Activated gamma-delta T cell treated with Interleukin-2 at 50 U/mL for 16 hours (primary cell): ENCODE measurements at regions not wholly inside any gene's neighbourhood (a gene's known extent, or its start where the extent isn't known, plus 50 kb on each side); places are given as distances from the start of the nearest gene placed in this dataset.

Experiments used
- DNase-seq: peaks from one replicate; pipeline ENCODE4 v3.0.0-alpha.2; 2020

GRCh38 chr1:98103617-98104285 is 182.9 kb upstream of the DPYD start:
- DNase-seq: no peak

GRCh38 chr1:98102345-98103030 is 181.7 kb upstream of the DPYD start:
- no peak for DNase-seq

DNA sequence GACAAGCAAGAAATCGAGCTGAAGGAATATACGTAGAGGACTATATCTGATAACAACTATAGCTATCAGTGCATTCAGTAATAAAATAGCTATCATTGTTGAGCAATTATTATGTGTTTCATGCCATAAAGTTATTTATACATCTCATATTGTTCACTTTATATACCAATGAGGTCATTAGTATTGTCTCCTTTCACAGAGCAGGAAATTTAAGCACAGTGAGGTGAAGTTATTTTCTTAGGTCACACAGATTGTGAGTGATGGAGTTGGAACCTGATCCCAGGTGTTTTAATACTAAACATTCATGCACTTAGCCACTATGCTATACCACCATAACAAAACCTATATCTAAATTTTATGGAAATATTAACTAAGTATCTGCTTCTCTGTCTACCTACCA is 180.5 kb upstream of the DPYD start:
- DNase-seq: no peak

GRCh38 chr1:98099501-98099900 is 178.7 kb upstream of the DPYD start:
- no peak for DNase-seq

- DNase-seq: no peak
Observed at GRCh38 chr1:98098473-98098872, 177.6 kb upstream of the DPYD start.

DNA sequence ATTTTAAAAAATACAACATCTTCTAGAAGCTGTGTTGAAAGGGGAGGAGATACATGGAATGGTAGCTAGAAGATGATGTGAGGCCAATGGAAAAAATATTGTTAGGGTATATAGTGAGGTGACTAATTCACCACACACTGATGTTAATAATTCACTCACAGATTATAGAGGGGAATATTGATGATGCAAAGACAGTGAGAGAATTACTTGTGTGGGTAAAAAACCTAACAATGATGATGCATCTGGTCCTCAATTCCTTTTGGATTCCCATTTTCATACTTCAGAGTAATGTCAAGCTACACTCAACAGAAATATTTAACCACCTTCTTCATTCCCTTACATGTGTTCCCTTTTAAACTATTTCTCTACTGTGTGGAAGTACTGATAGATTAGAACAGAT is 169.5 kb upstream of the DPYD start:
- no peak for DNase-seq

GRCh38 chr1:98088381-98088780 is 167.5 kb upstream of the DPYD start:
- no peak for DNase-seq

DNA sequence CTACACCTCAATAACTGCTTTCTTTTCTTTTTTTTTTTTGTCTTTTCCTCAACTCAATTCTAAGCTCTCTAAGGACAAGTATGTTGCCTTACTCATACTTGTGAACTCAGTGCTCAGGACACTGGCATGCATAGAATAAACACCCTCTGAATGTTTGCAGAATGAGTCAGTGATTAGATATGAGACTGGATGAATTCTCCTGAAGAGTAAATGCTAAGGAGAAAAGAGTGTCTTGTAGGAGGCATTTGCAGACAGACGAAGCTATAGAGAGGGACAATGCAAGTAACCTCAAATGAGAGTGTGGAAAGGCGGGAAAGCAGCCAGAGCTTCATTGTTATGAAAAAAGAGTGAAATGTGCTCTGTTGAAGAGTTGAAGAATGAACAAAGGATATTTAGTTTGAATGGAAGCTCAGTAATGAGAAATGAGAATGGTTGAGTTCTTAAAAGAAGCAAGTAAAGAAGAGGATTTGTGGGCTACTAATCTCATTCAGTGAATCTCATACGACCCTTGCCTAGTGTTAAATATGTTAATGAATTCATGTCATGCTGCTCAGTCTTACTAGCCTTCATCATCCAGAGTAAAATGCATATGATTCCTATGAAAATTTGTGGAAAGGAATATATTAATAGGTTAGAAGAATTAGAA is 166.1 kb upstream of the DPYD start:
- no peak for DNase-seq

DNA sequence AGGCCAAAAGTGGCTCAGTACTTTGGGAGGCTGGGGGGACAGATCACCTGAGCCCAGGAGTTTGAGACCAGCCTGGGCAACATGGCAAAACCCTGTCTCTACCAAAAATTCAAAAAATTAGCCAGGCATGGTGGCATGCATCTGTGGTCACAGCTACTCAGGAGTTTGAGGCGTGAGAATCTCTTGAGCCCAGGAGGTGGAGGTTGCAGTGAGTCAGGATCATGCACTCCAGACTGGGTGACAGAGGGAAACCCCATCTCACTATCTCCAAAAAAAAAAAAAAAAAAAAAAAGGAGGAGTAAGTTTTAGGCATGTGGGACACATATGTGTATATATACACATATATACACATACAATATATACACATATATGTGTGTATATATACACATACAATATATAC is 165.3 kb upstream of the DPYD start:
- no peak for DNase-seq

GRCh38 chr1:98084188-98084587 is 163.4 kb upstream of the DPYD start:
- no peak for DNase-seq

DNA sequence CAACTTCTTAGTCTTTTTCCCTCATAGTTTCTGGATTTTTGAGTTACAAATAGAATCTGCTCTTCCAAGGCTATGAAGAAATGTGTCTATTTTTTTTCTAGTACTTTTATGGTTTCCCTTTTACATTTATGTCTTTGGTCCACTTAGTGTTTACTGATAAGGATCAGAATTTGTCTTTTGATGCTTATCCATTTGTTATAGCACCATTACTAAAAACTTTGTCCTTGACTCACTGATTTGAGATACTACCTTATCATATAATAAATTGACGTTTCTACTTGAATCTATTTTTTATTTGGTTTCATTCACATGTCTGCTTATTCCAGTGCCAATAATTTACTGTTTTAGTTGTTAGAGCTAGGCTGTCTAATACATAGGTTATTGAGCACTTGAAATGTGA is 161.1 kb upstream of the DPYD start:
- no peak for DNase-seq

GRCh38 chr1:98078596-98078995 is 157.8 kb upstream of the DPYD start:
- no peak for DNase-seq

- no peak for DNase-seq
Observed at GRCh38 chr1:98077691-98078090, 156.9 kb upstream of the DPYD start.

GRCh38 chr1:98075626-98076025 is 154.8 kb upstream of the DPYD start:
- no peak for DNase-seq

DNA sequence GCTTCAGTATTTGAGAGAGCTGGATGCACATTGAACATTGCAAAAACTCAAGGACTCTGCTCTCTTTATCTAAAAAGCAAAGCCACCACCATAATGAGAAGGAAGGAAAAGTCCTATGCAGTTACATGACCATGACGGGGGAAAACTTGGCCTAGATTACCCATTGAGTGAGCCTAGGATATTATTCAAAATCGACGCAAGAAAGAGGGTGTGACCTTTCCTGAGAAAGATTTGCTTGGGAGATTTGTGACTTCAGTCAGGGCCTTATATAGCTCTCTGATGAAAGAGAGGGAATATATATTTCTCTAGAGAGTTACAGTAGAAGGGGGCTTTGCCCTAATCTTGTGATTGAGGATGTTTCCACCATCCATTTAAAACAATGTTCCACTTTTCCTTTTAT is 153.0 kb upstream of the DPYD start:
- DNase-seq: no peak

GRCh38 chr1:98073106-98073505 is 152.3 kb upstream of the DPYD start:
- no peak for DNase-seq

DNA sequence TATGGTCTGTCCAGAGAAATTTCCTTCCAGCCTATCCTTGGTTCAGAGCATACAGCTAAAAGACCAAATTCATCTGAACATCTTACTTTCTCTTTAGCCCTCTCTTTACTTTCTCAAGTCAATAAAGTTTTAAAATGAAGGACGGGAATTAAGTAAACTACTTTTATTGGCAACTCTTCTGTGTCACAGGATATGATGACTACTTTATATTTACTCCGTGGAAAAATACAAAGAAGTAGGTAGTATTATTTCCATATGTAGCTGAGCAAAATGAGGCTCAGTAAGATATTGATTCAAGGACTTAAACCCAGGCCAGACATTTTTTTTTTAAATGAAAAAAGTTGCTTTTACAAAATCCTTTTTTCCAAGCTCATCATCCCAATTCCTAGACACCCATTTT is 151.2 kb upstream of the DPYD start:
- no peak for DNase-seq

GRCh38 chr1:98068016-98068415 is 147.2 kb upstream of the DPYD start:
- DNase-seq: no peak

DNA sequence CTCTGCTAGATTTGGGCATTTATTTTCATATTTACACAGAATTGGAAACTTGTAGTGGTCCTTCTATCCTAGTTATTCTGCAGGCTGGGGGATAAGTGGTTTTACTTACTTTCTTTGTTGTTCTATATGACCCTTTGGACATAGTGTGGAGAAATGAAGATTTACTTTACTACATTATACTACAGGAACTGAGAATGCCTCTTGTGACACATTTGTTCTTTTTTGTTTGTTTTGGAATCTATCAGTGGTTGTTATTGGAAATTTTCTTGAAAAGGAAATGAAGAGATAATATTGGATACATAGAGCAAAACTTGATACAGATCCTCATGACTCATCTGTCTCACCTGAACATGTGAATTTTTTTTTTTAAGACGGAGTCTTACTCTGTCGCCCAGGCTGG is 146.1 kb upstream of the DPYD start:
- no peak for DNase-seq

DNA sequence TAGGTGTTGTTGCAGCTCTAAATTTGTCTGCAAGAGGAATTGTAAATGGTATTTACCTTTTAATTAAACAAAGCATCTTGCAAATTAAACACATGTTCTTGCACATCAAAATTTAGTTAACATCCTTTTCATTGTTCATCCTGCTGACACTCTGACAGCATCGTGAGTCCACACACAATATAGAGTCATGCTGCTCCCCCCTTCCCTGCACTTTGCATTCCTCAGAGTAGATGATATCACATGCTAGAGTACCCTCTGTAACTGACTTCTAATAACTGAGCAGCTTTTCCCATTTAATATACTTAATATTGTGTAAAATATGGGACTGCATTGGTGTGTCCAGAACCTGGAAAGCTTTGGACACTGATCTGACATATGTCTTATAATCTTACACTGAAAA is 138.8 kb upstream of the DPYD start:
- no peak for DNase-seq

DNA sequence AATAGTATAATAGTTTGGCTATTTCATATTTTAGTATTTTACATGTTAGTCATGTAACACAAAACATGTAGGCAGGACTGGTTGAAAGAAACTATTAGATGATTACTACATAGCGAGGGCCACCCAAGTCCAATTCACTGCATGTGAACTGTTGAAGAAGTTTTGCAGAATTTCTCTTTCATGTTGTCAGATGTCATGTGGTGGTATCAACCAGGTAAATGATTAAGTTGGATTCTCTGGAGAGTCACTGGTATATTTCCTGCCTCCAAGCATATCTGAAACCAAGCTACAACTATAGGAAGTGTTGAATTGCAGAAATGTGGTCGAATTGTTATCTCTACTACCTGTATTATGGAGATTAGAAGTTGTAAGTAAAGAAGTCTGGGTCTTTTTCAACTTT is 137.8 kb upstream of the DPYD start:
- no peak for DNase-seq

GRCh38 chr1:98057236-98057910 is 136.5 kb upstream of the DPYD start:
- DNase-seq: no peak

DNA sequence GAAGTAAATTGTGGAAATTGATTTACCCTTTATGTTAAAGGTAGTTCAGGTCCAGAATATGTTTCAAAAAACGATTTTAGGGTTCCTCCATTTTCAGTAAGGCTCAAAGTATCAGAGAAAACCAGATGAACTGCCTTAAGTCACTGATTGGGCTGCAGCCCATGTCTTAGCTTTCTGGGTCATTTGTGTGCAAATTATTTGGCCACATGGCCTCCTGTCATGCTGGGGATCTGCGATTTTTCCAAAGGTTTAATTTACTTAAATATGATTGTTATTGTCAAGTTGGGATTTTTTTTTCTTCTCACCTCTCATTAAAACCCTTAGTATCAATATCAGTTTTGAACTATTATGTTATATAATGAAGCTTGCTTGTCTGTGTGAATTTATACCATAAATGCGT is 135.9 kb upstream of the DPYD start:
- no peak for DNase-seq

GRCh38 chr1:98055457-98055856 is 134.6 kb upstream of the DPYD start:
- no peak for DNase-seq
